ENCODE measurements at regions not wholly inside any gene's neighbourhood (a gene's known extent, or its start where the extent isn't known, plus 50 kb on each side); places are given as distances from the start of the nearest gene placed in this dataset.

DNA sequence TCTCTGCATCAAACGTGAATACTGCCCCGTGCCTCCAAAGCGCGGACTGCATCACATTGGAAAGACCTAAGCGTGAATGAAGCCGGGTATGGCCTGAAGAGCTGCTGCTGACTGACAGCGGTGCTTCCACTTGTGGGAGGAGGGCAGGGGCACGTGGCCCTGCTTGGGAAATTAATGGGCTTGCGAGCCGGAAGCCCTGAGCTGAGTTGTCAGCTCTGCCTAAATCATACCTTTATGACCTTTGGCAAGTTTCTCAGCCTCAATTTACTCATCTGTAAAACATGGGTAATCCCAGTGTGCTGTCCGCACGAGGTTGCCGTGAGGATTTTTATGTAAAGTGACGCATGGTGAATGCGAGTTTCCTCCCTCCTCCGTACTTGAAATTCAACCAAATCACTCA lies 67.0 kb upstream of the FOXQ1 start:
- H3K9me3 ChIP-seq, result no peaks in the 10 kb centered on the region
- H4K20me1 ChIP-seq, result no peaks in the 10 kb centered on the region
- no peaks in the 10 kb centered on the region for H3K4me1 ChIP-seq
- no peak overlapping the region for H3K9ac ChIP-seq
- H3K4me3 ChIP-seq, result no peak overlapping the region
- TF ChIP-seq Cebpa-rat (IDR thresholded peaks at IDR 0.05), result no peak
- no peak overlapping the region for H3K4me2 ChIP-seq
- H3K27ac ChIP-seq, result no peak overlapping the region
- no peaks in the 10 kb centered on the region for H3K36me3 ChIP-seq
- H3K27me3 ChIP-seq, result no peaks in the 10 kb centered on the region

DNA sequence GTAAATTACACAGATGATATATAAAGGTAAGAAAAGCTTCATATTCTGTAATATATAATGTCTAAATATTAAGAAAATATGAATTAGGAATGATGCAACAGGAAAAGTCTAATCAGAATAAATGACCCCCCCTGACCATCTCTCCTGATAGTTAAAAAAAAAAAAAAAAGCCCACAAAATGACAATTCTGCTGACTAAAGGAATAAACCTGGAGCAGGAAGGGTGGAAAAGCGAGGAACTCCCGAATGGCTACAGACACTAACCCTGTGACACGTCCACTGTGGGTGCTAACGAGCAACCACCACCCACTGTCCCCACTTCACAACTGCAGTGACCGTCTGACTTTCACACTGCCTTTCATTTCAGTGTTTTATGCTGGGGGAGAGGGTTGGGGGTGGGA lies 67.6 kb upstream of the FOXQ1 start:
- H4K20me1 ChIP-seq, result no peaks in the 10 kb centered on the region
- H3K4me1 ChIP-seq, result no peaks in the 10 kb centered on the region
- H3K27ac ChIP-seq, result no peak overlapping the region
- H3K4me3 ChIP-seq, result no peak overlapping the region
- no peaks in the 10 kb centered on the region for H3K27me3 ChIP-seq
- no peak overlapping the region for H3K4me2 ChIP-seq
- H3K9ac ChIP-seq, result no peak overlapping the region
- TF ChIP-seq Cebpa-rat (IDR thresholded peaks at IDR 0.05), result no peak
- no peaks in the 10 kb centered on the region for H3K36me3 ChIP-seq
- no peaks in the 10 kb centered on the region for H3K9me3 ChIP-seq

DNA sequence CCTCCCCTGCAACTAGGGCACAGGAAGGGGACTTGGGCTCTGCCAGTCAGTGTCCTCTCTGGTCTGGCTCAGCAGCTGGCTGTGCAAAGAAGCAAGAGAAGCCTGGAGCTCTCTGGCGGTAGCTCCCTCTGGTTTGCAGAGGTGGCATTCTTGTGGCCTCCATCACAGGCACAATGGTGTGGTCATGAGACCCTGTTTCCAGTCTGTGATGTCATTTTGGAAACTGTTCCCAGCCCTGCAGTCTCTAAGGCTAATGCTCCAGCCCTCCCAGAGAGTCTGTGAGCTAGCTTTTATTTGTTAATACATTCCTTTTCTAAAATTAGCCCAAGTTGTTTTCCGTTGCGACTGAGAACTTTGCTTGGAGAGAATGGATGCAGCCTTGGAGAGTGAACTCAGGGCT lies 69.5 kb upstream of the FOXQ1 start:
- H4K20me1 ChIP-seq, result no peaks in the 10 kb centered on the region
- H3K36me3 ChIP-seq, result no peaks in the 10 kb centered on the region
- TF ChIP-seq Cebpa-rat (IDR thresholded peaks at IDR 0.05), result no peak
- H3K27me3 ChIP-seq, result no peaks in the 10 kb centered on the region
- no peak overlapping the region for H3K9ac ChIP-seq
- no peaks in the 10 kb centered on the region for H3K9me3 ChIP-seq
- H3K4me1 ChIP-seq, result no peaks in the 10 kb centered on the region
- no peak overlapping the region for H3K4me3 ChIP-seq
- H3K27ac ChIP-seq, result no peak overlapping the region
- H3K4me2 ChIP-seq, result no peak overlapping the region

DNA sequence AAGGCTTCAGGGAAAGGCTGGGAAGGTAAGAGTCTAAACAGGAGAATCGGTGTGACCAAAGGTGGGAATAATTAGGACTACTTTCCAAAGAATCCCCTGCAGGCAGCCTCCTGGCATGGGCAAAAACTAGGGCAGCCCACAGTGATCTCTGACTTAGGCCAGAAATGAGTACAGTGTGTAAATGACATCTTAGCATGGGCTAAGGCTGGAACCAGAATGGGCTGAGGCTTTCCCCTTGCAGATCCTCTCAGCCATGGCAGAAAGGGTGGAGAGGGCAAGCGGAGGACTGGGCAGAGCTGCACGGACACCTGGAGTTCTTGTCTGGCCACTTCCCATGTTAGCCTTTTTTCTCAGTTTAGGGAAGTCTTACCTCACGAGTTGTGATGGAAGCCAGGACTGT lies 69.9 kb upstream of the FOXQ1 start:
- Histone ChIP-seq H3K27ac (no peak overlapping the region), H3K4me2 (no peak overlapping the region), H3K9ac (no peak overlapping the region), H3K36me3 (no peaks in the 10 kb centered on the region), H3K4me1 (no peaks in the 10 kb centered on the region), H3K4me3 (no peak overlapping the region), H4K20me1 (no peaks in the 10 kb centered on the region), H3K9me3 (no peaks in the 10 kb centered on the region), H3K27me3 (no peaks in the 10 kb centered on the region)
- no peak for TF ChIP-seq Cebpa-rat (IDR thresholded peaks at IDR 0.05)

DNA sequence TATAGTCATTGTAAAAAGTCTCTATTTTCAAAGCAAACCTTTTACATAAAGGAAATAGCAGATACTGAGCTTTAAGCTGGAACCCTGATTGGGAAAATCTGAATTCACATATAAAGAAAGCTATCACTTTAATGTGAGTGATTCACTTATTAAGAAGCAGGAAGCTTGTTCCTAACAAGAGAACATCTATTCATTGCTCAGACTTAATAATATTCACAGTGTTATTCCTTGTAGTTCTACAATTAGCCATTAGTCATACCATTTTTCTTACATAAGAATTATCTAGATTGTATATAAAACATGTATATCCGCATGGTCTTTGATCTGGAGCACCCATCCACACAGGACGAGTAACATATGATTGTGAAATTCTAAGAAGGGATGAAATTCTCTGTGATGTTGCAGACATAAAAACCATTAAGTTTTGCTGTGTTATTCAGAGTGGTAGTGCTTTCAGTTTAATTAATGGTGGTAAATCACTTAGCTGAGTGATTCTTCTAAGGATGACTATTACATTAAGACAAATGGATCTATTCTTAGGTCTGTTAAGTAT lies 71.1 kb upstream of the FOXQ1 start:
- no peak overlapping the region for H3K4me2 ChIP-seq
- no peaks in the 10 kb centered on the region for H3K27me3 ChIP-seq
- no peaks in the 10 kb centered on the region for H3K4me1 ChIP-seq
- H3K4me3 ChIP-seq, result no peak overlapping the region
- H3K9me3 ChIP-seq, result no peaks in the 10 kb centered on the region
- TF ChIP-seq Cebpa-rat (IDR thresholded peaks at IDR 0.05), result no peak
- H3K9ac ChIP-seq, result no peak overlapping the region
- H4K20me1 ChIP-seq, result no peaks in the 10 kb centered on the region
- no peak overlapping the region for H3K27ac ChIP-seq
- H3K36me3 ChIP-seq, result no peaks in the 10 kb centered on the region

DNA sequence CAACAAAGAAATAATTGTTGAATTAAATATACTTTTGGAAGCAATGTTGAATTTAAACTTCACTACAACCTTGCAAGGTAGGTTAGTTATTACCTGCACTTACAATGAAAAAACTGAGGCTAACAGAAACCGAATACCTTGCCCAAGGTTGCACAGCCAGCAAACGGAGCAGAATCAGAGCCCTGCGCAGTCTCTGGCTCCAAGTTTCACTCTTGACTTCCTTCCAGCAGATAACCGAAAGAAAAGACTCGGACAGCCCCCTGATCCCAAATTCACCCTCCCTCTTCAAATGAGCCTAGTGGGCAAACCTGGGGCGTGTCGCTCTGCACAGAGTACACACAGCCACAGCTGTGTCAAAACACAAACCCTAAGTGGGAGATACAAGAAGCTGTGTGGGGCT lies 72.1 kb upstream of the FOXQ1 start:
- Histone ChIP-seq H3K4me3 (no peak overlapping the region), H3K27me3 (no peaks in the 10 kb centered on the region), H3K9ac (no peak overlapping the region), H3K27ac (no peak overlapping the region), H3K36me3 (no peaks in the 10 kb centered on the region), H4K20me1 (no peaks in the 10 kb centered on the region), H3K4me2 (no peak overlapping the region), H3K9me3 (no peaks in the 10 kb centered on the region), H3K4me1 (no peaks in the 10 kb centered on the region)
- no peak for TF ChIP-seq Cebpa-rat (IDR thresholded peaks at IDR 0.05)

DNA sequence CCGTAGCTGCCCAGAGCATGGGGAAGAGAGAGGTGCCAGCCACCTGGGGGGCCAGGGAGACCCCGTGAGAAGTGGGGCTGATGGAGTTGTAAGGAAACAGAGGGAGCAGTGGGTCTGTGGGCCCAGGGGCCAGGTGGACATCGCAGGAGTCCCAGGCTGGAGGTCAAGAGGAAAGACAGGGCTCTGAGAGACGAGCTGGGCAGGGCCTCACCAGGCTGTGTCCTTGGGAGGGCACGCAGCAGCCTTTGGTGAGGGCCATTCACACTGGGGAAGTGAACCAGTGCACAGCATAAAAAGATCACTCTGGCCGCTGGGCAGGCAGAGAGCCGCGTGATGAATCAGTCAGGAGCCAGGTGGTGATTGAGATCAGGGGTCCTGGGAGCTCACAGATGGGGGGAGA lies 73.9 kb upstream of the FOXQ1 start:
- Histone ChIP-seq H3K36me3 (no peaks in the 10 kb centered on the region), H3K27me3 (no peaks in the 10 kb centered on the region), H3K27ac (no peak overlapping the region), H3K9ac (no peak overlapping the region), H3K4me3 (no peak overlapping the region), H3K4me1 (no peaks in the 10 kb centered on the region), H3K9me3 (no peaks in the 10 kb centered on the region), H3K4me2 (no peak overlapping the region), H4K20me1 (no peaks in the 10 kb centered on the region)
- TF ChIP-seq Cebpa-rat (IDR thresholded peaks at IDR 0.05), result no peak

DNA sequence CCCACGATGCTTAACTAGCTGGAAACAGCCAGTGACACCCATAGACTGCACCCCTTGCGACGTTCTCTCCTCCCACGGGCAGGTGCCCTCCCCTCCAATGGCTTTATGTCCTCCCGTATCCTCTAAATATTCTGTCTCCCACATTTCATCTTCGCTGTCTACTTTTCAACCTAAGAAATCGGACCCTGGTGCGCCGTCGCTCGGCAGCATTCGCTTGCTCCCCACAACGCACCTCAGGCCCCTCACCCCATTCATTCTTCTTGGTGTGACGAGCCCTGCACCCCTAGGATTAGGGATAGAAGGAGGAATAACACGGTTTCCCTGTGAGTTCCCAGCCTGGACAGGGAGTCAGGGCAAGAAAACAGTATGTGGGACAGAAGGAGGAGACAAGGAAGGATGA lies 74.3 kb upstream of the FOXQ1 start:
- no peak overlapping the region for H3K4me2 ChIP-seq
- H4K20me1 ChIP-seq, result no peaks in the 10 kb centered on the region
- H3K4me3 ChIP-seq, result no peak overlapping the region
- H3K27me3 ChIP-seq, result no peaks in the 10 kb centered on the region
- no peak overlapping the region for H3K27ac ChIP-seq
- no peaks in the 10 kb centered on the region for H3K4me1 ChIP-seq
- no peaks in the 10 kb centered on the region for H3K36me3 ChIP-seq
- H3K9ac ChIP-seq, result no peak overlapping the region
- H3K9me3 ChIP-seq, result no peaks in the 10 kb centered on the region
- no peak for TF ChIP-seq Cebpa-rat (IDR thresholded peaks at IDR 0.05)

DNA sequence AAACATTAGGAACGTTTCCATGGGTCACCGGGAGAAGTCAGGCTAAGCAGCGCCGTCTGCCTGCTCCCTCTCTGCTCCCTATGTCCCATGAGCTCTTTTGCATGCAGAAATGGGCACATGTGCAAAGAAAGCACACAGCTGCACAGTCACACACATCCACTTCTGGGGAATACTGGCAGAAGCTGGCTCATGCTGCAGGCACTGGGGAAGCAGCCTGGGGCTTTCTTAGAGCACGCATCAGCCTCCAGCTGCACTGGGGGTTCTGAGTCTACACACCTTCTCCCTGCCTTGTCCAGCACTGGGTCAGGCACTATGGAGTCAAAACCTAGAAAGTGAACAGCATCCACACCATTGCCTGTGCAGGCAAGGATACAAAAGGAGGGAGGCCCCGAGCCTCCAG lies 76.1 kb upstream of the FOXQ1 start:
- Histone ChIP-seq H3K27me3 (no peaks in the 10 kb centered on the region), H3K9me3 (no peaks in the 10 kb centered on the region), H4K20me1 (no peaks in the 10 kb centered on the region), H3K4me2 (no peak overlapping the region), H3K27ac (no peak overlapping the region), H3K9ac (no peak overlapping the region), H3K4me3 (no peak overlapping the region), H3K36me3 (no peaks in the 10 kb centered on the region), H3K4me1 (no peaks in the 10 kb centered on the region)
- TF ChIP-seq Cebpa-rat (IDR thresholded peaks at IDR 0.05), result no peak

DNA sequence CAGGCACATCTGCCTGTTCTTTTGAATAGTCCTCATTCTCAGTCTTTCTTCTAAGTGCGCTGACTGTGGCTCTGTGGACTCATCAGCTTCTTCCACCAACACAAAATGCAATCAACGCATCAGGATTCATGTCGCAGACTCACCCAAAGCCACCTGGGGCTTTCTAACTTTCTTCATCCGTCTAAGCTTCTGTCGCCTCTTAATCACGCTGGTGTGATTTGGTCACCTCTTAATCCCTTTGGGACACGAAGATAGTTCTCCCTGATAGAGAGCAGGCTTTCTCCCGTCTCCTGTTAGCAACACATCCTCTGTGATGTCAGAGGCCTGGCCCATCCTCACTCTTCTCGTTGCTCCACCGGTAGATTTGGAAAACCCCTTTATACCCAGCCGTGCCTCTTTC lies 78.0 kb upstream of the FOXQ1 start:
- Histone ChIP-seq H3K27ac (no peak overlapping the region), H3K36me3 (no peaks in the 10 kb centered on the region), H3K4me1 (no peaks in the 10 kb centered on the region), H3K27me3 (no peaks in the 10 kb centered on the region), H3K9ac (no peak overlapping the region), H3K9me3 (no peaks in the 10 kb centered on the region), H3K4me2 (no peak overlapping the region), H3K4me3 (no peak overlapping the region), H4K20me1 (no peaks in the 10 kb centered on the region)
- no peak for TF ChIP-seq Cebpa-rat (IDR thresholded peaks at IDR 0.05)

DNA sequence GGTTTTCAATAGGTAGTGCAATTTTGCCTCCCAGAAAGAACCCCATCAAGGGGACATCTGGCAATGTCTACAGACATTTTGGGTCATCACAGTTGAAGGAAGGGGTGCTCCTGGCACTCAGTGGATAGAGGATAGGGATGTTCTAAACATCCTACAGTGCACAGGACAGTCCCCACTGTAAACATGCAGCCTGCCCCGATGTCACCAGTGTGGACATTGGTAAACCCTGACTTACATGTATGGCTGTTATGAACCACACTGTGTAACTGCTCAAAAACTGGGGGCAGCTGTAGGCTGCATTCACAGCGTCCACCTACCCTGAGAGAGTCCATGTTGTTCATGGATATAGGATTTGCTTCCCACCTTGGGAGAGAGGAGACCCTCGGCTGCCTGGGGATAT lies 79.3 kb upstream of the FOXQ1 start:
- no peak overlapping the region for H3K4me2 ChIP-seq
- H3K36me3 ChIP-seq, result no peaks in the 10 kb centered on the region
- H3K27ac ChIP-seq, result no peak overlapping the region
- no peak for TF ChIP-seq Cebpa-rat (IDR thresholded peaks at IDR 0.05)
- H3K27me3 ChIP-seq, result no peaks in the 10 kb centered on the region
- no peaks in the 10 kb centered on the region for H4K20me1 ChIP-seq
- H3K4me3 ChIP-seq, result no peak overlapping the region
- H3K4me1 ChIP-seq, result no peaks in the 10 kb centered on the region
- H3K9me3 ChIP-seq, result no peaks in the 10 kb centered on the region
- no peak overlapping the region for H3K9ac ChIP-seq

Data from BLaER1 (cell line).